ENCODE measurements at regions not wholly inside any gene's neighbourhood (a gene's known extent, or its start where the extent isn't known, plus 50 kb on each side); places are given as distances from the start of the nearest gene placed in this dataset.

DNA sequence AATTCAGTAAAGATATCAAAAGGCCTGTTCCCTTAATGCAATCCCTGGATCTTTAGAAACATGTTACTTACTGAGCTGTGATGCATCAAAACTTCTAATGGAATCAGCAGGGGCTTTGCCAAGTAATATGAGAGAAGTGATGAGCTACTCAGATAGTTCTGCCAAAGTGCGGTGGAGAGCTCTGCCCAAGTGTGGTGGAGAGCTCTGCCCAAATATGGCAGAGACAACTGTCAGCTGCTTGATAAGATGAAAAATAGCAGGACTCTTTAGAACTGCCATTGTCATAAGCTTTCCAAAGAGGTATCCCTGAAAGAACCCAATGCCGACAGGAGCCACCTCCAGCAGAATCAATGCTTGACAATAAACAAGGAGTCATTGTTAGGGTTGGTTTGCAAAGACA is 167.9 kb upstream of the SLC39A10 start:
- Histone ChIP-seq H3K9me3 (replicated peaks in 1 of 2; ENCODE audit: control insufficient read depth in 1 of 2, insufficient read depth in 1 of 2, low read length in 2 of 2) (no peaks in the 10 kb centered on the region), H3K4me3 (replicated peaks in 1 of 3; ENCODE audit: low read depth in 2 of 3, low read length in 3 of 3) (no peak overlapping the region), H3K36me3 (replicated peaks in 1 of 2; ENCODE audit: control insufficient read depth in 1 of 2, insufficient read depth in 2 of 2, low read length in 2 of 2) (no peaks in the 10 kb centered on the region), H2AFZ (ENCODE audit: insufficient read depth, low read depth, low read length, poor library complexity, severe bottlenecking) (no peak overlapping the region), H3K27ac (ENCODE audit: low read depth in 1 of 2, low read length in 2 of 2) (no peak overlapping the region), H3K79me2 (ENCODE audit: insufficient read depth, low read length) (no peaks in the 10 kb centered on the region), H4K20me1 (ENCODE audit: insufficient read depth, low read length) (no peaks in the 10 kb centered on the region), H3K9ac (ENCODE audit: insufficient read depth, low read length, poor library complexity, severe bottlenecking) (no peak overlapping the region), H3K4me1 (ENCODE audit: control insufficient read depth in 1 of 2, insufficient read depth in 2 of 2, low read length in 2 of 2) (peaks cover 14 to 23% of the 10 kb centered on the region in 2 donors), H3K27me3 (ENCODE audit: control insufficient read depth in 2 of 2, insufficient read depth in 2 of 2, low read length in 2 of 2) (no peaks in the 10 kb centered on the region), H3K4me2 (replicated peaks; ENCODE audit: extremely low read depth, low read length, poor library complexity, severe bottlenecking) (no peak overlapping the region)
- H3K27me3 Mint-ChIP-seq (ENCODE audit: low read depth in 3 of 3), result no peaks in the 10 kb centered on the region
- peaks cover 26% of the 10 kb centered on the region for H3K4me1 Mint-ChIP-seq
- DNase-seq, result no peak
- intact Hi-C loops (cut with micrococcal nuclease), result no loop called here
- peaks cover 0 to 4% (median 2%) of the 10 kb centered on the region in 7 donors for H3K9me3 Mint-ChIP-seq
- no peaks in the 10 kb centered on the region for H3K36me3 Mint-ChIP-seq
- H3K4me3 Mint-ChIP-seq, result no peak overlapping the region
- H3K27ac Mint-ChIP-seq, result no peak overlapping the region
- TF ChIP-seq, protein P1, sequence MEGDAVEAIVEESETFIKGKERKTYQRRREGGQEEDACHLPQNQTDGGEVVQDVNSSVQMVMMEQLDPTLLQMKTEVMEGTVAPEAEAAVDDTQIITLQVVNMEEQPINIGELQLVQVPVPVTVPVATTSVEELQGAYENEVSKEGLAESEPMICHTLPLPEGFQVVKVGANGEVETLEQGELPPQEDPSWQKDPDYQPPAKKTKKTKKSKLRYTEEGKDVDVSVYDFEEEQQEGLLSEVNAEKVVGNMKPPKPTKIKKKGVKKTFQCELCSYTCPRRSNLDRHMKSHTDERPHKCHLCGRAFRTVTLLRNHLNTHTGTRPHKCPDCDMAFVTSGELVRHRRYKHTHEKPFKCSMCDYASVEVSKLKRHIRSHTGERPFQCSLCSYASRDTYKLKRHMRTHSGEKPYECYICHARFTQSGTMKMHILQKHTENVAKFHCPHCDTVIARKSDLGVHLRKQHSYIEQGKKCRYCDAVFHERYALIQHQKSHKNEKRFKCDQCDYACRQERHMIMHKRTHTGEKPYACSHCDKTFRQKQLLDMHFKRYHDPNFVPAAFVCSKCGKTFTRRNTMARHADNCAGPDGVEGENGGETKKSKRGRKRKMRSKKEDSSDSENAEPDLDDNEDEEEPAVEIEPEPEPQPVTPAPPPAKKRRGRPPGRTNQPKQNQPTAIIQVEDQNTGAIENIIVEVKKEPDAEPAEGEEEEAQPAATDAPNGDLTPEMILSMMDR (IDR thresholded peaks at IDR 0.05), result no peak
- WGBS (ENCODE audit: insufficient coverage), result 100% methylated on average over 1 of the region's 2 CpGs

DNA sequence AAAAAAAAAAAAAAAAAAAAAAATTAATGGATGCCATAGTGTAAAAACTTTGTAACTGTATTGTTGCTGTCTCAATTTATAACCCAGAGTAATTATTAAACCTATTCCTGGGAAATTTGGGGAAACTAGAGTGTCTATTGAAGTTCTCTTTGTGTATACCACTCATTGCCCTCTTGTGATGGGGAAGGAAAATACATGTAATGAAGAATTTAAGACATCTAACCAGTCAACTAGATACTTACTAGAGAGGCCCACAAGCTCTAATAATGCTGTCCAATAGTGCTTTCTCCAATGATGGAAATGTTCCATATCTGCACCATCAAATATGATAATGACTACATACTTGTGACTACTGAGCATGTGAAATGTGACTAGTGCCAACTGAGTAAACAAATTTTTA is 168.5 kb upstream of the SLC39A10 start:
- no peak overlapping the region for H2AFZ ChIP-seq (ENCODE audit: insufficient read depth, low read depth, low read length, poor library complexity, severe bottlenecking)
- no peaks in the 10 kb centered on the region for H3K79me2 ChIP-seq (ENCODE audit: insufficient read depth, low read length)
- H3K36me3 Mint-ChIP-seq, result no peaks in the 10 kb centered on the region
- intact Hi-C loops (cut with micrococcal nuclease), result no loop called here
- no peak for DNase-seq
- H4K20me1 ChIP-seq (ENCODE audit: insufficient read depth, low read length), result no peaks in the 10 kb centered on the region
- no peaks in the 10 kb centered on the region for H3K36me3 ChIP-seq (replicated peaks in 1 of 2; ENCODE audit: control insufficient read depth in 1 of 2, insufficient read depth in 2 of 2, low read length in 2 of 2)
- H3K9ac ChIP-seq (ENCODE audit: insufficient read depth, low read length, poor library complexity, severe bottlenecking), result no peak overlapping the region
- peaks cover 0 to 3% (median 2%) of the 10 kb centered on the region in 7 donors for H3K9me3 Mint-ChIP-seq
- H3K27me3 Mint-ChIP-seq (ENCODE audit: low read depth in 3 of 3), result no peaks in the 10 kb centered on the region
- no peak overlapping the region for H3K4me3 Mint-ChIP-seq
- peaks cover 14 to 23% of the 10 kb centered on the region in 2 donors for H3K4me1 ChIP-seq (ENCODE audit: control insufficient read depth in 1 of 2, insufficient read depth in 2 of 2, low read length in 2 of 2)
- no peak overlapping the region for H3K4me3 ChIP-seq (replicated peaks in 1 of 3; ENCODE audit: low read depth in 2 of 3, low read length in 3 of 3)
- no peak overlapping the region for H3K27ac Mint-ChIP-seq
- H3K9me3 ChIP-seq (replicated peaks in 1 of 2; ENCODE audit: control insufficient read depth in 1 of 2, insufficient read depth in 1 of 2, low read length in 2 of 2), result no peaks in the 10 kb centered on the region
- peaks cover 26% of the 10 kb centered on the region for H3K4me1 Mint-ChIP-seq
- no peak overlapping the region for H3K27ac ChIP-seq (ENCODE audit: low read depth in 1 of 2, low read length in 2 of 2)
- no peak overlapping the region for H3K4me2 ChIP-seq (replicated peaks; ENCODE audit: extremely low read depth, low read length, poor library complexity, severe bottlenecking)
- TF ChIP-seq, protein P1 (IDR thresholded peaks at IDR 0.05), result no peak
- H3K27me3 ChIP-seq (ENCODE audit: control insufficient read depth in 2 of 2, insufficient read depth in 2 of 2, low read length in 2 of 2), result no peaks in the 10 kb centered on the region

All from CD14-positive monocyte (primary cell).